CD4-positive, alpha-beta T cell treated with Interleukin-17A for 4 hours (primary cell): ENCODE measurements at regions not wholly inside any gene's neighbourhood (a gene's known extent, or its start where the extent isn't known, plus 50 kb on each side); places are given as distances from the start of the nearest gene placed in this dataset.
A peak's percentile ranks its signal among the peaks of the same experiment; 100 is the strongest.

ENCODE experiments used
- DNase-seq: peaks from one replicate; pipeline ENCODE4 v3.0.0-alpha.2; 2020; ENCODE audit warnings: mixed read lengths

GRCh38 chr14:38761033-38761432, 342.0 kb downstream of the SEC23A start:
- DNase-seq: no peak

- no peak for DNase-seq
These were observed 344.4 kb downstream of the SEC23A start for GRCh38 chr14:38758661-38759060.

- no peak for DNase-seq
These were observed 348.0 kb downstream of the SEC23A start for GRCh38 chr14:38755036-38755435.

- no peak for DNase-seq
These were observed 350.3 kb downstream of the SEC23A start for GRCh38 chr14:38752750-38753149.

- no peak for DNase-seq
These were observed 350.7 kb downstream of the SEC23A start for GRCh38 chr14:38752341-38752740.

GRCh38 chr14:38751459-38751858, 351.6 kb downstream of the SEC23A start:
- no peak for DNase-seq

GRCh38 chr14:38749936-38750335, 353.1 kb downstream of the SEC23A start:
- no peak for DNase-seq

- DNase-seq: no peak
These were observed 357.2 kb downstream of the SEC23A start for GRCh38 chr14:38745861-38746260.

GRCh38 chr14:38743966-38744584, 359.0 kb downstream of the SEC23A start:
- no peak for DNase-seq

GRCh38 chr14:38737686-38738407, 365.2 kb downstream of the SEC23A start:
- no peak for DNase-seq

GRCh38 chr14:38735005-38735404, 368.0 kb downstream of the SEC23A start:
- DNase-seq: no peak

- DNase-seq: no peak
These were observed 371.1 kb downstream of the SEC23A start for GRCh38 chr14:38731962-38732361.

GRCh38 chr14:38730420-38730819, 372.6 kb downstream of the SEC23A start:
- no peak for DNase-seq

- DNase-seq: no peak
These were observed 375.3 kb downstream of the SEC23A start for GRCh38 chr14:38727731-38728130.

- no peak for DNase-seq
These were observed 378.4 kb downstream of the SEC23A start for GRCh38 chr14:38724621-38725020.

GRCh38 chr14:38723959-38724358, 379.1 kb downstream of the SEC23A start:
- no peak for DNase-seq

GRCh38 chr14:38723277-38723676, 379.8 kb downstream of the SEC23A start:
- no peak for DNase-seq

GRCh38 chr14:38721822-38722431, 381.1 kb downstream of the SEC23A start:
- peak; percentile 6 for DNase-seq

- DNase-seq: no peak
These were observed 384.5 kb downstream of the SEC23A start for GRCh38 chr14:38718519-38718918.

- no peak for DNase-seq
These were observed 386.1 kb downstream of the SEC23A start for GRCh38 chr14:38716926-38717325.

- DNase-seq: no peak
These were observed 392.2 kb downstream of the SEC23A start for GRCh38 chr14:38710881-38711280.

GRCh38 chr14:38710196-38710595, 392.8 kb downstream of the SEC23A start:
- DNase-seq: no peak

GRCh38 chr14:38705220-38705619, 397.8 kb downstream of the SEC23A start:
- no peak for DNase-seq

GRCh38 chr14:38704220-38704619, 398.8 kb downstream of the SEC23A start:
- no peak for DNase-seq
